Stimulated activated CD8-positive, alpha-beta memory T cell treated with anti-CD3 and anti-CD28 coated beads, Interleukin-15, amount 100 ng/mL, for 4 hours (primary cell): ENCODE measurements at regions not wholly inside any gene's neighbourhood (a gene's known extent, or its start where the extent isn't known, plus 50 kb on each side); places are given as distances from the start of the nearest gene placed in this dataset.
"Not testable (repeated sequence)": the region's sequence is repeated elsewhere in the genome, so short reads cannot be mapped to it uniquely, and the experiment has no call there.

Experiments used
- DNase-seq, 2 donors: peaks; one replicate each; pipeline ENCODE4 v3.0.0-alpha.2; 2020; ENCODE audit warnings: low read depth in 2 of 2

DNA sequence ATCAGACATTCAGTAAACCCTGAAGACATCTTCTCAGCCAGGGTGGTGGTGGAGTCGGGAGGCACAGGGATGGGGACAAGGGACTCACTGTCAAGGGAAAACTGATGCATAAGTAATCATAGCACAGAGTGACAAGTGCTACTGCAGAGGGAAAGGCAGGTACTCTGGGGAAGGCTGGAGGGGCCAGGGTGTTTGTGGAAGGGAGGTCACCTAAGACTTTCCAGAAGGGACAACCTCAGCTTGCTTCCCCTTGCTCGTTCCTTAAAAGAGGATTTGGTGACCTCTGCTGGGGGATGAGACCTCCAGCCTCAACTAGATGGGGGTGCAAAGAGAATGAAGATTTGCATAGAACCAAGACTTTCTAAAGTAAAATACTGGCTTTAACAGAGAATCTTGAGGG is 99.5 kb downstream of the SLC4A3 start:
- no peak for DNase-seq

DNA sequence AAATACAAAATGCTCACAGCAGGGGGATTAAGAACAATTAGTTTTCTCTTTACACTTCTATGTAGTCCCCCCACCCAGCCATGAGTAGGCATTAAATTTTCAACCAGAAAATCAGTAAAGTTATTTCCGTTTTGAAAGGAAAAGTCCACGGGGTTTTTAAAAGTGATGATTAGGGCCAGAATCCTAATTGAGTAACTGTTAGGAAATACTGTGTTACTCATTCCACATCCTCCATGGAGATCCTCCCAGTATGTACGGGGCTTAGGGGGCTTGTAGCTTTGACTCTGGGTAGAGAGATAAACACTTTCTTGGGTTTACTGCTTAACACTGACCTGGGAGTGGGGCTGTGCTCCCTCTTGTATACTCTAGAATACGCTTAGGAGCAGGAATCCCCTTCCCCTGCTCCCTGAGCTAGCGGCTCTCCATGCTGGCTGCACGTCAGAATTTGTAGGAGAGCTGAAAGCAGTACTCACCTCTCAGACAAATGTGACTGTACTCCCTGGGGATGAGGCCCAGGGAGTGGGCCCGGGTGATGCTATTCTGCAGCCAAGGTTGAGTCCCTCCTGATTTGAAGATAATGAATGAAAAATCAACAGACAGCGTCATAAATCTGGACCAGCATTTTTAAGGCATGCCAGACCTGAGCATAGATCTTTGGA is 100.5 kb downstream of the SLC4A3 start:
- DNase-seq = no peak

DNA sequence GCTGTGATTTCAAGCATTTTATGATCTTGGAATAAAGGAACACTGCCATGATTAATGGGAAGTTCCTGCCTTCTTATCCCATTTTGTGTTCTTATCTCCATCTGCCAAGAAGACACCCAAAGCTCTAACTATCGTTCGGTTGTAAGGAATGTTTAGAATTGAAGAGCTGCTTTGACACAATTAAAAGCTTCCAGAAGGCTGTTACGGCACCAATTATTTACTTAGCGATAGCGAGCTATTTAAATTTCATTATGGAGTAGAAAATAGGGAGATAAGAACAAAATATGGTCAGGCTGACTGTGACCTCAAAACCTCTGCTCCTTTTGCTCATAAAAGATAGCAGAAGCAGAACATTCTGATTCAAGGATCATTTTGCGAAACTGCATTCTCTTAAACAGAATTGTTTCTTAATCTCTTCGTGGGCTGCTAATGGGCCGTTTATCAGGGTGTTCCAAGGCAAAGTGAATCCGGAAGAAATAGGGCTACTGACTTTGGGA is 101.6 kb downstream of the SLC4A3 start:
- no peak for DNase-seq

DNA sequence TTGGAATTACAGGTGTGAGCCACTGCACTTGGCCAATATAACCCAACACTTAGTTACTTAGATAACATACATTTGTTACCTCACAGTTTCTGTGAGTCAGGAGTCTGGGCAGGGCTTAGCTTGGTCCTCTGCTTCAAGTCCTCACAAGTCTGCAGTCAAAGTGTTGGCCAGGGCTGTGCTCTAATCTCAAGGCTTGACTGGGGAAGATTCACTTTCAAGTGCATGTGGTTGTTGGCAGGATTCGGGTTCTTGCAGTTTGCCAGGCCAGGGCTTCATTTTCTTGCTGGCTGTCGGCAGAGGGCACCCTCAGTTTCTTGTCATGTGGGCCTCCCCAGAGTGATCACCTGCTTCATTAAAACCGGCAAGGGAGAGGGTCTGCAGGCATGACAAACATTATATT is 103.7 kb downstream of the SLC4A3 start:
- no peak for DNase-seq

DNA sequence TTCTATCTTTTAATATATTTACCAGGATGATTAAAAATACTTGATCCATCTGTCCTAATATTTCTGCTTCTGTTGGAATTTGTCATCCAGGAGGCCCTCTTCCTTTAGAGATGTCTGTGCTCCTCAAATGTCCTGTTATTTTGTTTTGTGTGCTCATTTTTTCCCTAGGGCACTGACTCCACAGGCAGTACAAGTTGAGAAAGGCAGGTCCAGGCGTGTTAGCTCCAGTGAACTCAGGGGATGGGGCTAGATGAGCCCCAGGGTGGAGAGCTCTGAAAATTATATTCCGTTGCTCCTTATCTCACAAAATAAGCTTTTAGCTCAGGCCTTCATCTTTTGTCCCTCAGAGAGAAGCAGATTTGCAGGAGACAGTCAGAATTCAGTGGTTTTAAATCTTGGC is 105.7 kb downstream of the SLC4A3 start:
- no peak for DNase-seq

DNA sequence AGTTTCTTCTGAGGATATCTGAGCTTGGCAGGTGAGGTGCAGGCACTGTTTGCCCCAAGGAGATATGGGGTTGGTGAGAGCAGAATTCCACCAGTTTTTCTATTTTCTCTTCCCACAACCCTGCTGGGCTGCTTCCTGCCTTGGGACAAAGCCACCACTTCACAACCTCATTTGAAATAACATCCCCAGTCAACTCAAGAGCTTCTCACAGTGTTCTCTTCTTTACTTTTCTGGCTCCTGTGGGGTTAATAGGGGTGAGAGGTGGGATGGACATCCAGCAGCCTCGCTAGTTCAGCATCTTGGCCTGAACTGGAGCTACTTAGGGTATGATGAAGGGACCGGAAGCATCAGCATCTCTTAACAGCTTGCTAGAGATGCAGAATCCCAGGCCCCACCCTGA is 106.3 kb downstream of the SLC4A3 start:
- no peak for DNase-seq

DNA sequence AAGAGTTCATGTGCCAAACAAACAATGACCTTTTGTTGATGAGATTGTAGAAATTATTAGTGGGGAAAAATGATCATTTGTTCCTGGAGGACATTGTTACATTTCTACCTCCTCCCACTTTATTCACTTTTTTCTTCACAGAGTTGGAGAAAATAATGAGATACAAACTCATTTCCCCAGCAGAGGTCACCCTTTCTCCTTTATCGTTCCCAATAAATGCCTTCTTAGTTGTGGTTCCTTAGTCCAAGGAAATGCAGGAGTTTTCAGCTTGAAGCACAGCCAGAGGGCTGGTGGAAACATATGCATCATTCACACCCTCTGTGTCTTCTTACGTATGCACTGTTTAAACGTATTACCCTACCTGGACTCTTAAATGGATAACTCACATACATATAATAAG is 108.8 kb downstream of the SLC4A3 start:
- no peak for DNase-seq

DNA sequence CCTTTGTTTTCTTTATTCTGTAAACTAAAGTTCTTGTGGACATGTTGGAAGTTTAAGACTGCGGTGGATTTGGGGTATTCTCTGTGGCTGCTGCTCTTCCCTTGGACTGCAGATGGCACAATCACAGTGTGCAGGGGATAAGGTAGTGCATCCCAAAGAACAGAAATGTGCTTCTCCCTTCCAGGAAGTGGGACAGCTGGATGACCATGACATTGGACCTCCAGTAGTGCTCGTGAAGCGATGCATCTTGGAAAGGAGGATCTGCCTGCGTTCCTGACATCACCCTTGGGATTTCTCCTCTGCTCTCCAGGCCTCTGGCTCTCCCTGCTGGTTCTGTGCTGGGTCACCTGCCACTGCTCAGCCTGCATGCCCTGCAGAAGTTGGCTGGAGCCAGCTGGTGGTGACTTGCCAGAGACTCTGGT is 109.9 kb downstream of the SLC4A3 start:
- no peak for DNase-seq

DNA sequence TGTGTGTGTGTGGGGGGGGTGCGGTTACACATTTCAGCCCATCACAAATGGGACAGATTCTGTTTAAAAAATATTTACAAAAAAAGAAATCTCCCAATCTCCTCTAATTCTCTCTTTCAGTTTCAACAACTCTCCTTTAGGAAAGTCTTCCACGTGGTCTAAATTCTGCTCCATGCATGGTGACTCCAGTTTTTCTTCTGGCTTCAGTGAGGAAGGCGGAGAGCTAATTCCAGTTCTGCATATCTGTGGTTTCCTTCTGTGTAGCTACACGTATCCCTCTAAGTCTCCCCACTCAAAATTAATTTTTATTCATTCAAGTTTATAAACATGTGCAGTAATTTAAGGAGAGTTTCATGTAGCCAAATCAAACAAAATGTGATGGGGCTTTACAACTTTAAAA is 111.6 kb downstream of the SLC4A3 start:
- no peak for DNase-seq

DNA sequence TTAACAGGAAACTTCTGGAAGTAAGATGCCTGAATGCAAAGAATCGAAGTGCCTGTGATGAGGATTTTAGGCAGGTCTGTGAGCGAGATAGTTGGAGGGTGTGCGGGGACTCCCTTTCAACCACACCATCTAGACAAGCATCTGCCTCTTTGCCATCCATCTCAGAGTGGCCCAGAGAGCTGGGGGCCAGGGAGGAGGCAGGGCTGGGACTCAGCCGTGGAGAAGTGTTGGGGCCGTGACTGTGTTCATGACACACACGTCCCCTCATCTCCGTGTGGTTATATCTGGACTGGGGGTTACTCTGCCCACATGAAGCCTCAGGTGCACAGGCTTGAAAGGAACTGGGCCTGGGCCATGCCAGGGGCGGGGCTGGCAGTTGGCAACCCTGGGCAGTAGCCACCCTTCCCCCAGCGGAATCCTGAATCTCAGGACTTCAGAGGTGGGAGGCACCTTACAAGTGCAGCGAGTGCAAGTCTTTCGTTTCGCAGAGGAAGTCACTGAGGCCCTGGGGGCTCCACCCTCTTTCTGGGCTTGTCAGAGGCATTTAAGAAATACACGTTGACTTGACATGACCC is 112.5 kb downstream of the SLC4A3 start:
- no peak for DNase-seq

DNA sequence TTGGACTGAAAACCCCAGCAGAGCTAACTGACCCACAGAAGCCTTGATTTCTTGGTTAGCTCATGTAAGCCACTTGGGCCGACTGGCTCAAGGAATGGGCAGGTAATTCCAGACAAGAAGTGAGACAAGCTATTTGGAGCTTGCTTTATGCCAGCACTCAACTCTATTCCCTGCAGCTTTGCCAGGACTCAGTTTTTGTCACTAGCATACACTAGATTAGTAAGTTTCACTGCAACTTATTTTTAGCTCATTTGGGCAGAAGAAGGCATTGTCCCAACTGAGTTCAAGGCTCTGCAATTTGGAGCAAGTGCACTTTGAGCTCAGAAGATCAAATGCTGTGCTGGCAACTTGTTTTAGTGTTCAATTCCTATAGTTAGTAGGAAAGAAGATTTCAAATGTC is 116.1 kb downstream of the SLC4A3 start:
- DNase-seq = no peak

DNA sequence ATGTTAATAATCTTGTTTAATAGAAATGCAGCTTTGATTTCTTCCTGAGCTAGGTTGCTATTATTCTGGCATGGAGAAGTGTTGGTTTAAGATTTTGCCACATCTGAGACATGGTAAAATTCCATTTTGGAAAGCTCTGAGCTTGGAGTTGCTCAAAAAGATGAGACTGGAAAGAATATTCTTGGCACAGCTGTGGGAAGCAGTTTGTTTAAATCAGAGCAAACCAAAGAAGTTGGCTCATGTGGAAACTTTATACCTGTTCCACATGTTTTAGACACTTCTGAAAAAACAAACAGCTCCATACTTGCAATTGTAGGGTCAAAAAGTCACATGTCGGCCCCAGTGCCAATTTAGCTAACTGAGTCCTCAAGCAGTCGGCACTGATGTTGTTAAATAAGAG is 116.6 kb downstream of the SLC4A3 start:
- no peak for DNase-seq

DNA sequence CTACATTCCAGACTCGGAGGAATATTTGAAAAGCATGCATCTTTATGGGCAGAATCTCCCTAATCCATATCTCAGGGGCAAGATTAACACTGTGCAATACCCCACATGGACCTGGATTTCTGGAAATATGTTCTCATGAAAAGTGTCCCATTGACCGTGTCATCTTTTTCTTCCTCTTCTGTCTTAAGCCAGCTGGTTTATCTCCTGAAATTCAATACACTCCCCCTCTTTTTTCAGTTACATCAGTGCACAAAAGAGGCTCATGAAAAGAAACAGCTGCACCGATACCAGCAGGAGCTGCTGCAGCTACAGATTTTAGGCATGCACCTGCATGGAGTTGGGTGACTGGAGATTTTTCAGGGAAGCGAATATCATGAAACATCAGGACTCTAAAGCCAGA is 117.2 kb downstream of the SLC4A3 start:
- DNase-seq = no peak

DNA sequence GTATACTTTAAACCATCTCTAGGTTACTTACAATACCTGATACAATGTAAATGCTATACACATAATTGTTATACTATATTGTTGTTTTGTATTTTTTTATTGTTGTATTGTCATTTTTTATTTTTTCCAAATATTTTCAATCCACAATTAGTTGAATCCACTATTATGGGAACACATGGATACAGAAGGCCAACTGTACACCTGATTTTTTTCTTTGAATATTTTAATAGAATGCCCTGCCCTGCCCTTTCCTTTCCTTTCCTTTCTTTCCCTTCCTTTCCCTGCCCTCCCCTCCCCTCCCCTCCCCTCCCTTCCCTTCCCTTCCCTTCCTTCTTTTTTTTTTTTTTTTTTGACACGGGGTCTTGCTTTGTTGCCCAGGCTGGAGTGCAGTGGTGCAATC is 120.2 kb downstream of the SLC4A3 start:
- DNase-seq = no peak

DNA sequence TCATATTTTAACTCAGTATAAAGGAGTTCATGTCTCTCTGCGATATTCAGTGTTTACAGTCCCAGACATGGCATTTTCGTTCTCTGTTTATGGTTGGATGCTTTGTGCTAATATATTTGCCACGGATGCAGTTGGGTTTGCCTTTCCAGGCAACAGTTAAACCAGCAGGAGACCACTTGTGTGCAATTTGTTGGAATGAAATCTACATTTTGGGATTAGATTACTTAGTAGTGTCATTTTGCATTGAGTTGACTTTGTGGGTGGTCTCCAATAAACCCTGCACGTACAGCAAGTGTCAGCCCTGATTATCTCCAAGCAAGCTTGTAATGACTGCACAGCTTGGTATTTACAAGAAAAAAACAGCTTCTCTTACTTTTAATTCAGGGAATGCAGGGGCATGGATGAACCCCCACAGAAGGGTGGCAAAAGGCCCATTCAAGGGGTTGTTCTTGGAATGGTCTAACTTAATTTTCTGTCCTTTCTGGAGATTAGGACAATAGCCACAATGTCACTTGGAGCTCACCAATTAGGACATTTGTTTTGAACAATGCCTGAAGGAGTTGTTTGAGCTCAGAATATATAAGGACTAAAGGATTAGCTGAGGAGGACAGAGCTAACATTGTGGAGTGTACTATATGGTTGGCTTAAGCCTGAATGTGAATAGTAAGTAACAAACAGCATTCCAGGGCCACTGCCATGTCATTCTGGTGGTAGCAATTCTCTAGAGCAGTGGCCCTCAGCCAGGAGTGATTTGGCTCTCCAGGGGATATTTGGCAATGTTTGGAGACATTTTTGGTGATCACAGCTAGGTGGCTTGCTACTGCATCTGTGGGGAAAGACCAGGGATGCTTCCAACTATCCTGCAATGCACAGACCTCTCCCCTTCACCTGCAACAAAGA is 121.5 kb downstream of the SLC4A3 start:
- no peak for DNase-seq

DNA sequence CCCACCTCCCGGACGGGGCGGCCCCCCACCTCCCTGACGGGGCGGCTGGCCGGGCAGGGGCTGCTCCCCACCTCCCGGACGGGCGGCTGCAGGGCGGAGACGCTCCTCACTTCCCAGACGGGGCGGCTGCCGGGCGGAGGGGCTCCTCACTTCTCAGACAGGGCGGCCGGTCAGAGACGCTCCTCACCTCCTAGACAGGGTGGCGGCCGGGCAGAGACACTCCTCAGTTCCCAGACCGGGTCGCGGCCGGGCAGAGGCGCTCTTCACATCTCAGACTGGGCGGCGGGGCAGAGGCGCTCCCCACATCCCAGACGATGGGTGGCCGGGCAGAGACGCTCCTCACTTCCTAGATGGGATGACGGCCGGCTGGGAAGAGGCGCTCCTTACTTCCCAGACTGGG is 123.7 kb downstream of the SLC4A3 start:
- DNase-seq = not testable (repeated sequence)

DNA sequence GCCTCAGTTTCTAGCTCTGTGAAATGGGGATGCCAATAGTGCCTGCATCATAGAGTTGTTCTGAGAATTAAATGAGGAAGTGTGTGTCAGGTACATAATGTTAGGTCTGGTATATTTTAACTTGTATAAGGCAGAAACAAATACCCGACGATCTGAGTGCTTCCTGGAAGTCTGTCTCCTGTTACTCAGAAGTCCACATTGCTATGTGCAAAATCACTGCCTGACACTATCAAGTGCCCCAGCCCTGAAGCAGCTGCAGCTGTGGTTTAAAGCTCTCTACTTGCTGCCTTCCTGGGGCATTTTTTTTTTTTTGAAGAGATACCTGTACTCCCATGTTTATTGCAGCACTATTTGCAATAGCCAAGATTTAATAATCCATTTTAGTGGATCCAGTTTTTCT is 125.3 kb downstream of the SLC4A3 start:
- DNase-seq = no peak

DNA sequence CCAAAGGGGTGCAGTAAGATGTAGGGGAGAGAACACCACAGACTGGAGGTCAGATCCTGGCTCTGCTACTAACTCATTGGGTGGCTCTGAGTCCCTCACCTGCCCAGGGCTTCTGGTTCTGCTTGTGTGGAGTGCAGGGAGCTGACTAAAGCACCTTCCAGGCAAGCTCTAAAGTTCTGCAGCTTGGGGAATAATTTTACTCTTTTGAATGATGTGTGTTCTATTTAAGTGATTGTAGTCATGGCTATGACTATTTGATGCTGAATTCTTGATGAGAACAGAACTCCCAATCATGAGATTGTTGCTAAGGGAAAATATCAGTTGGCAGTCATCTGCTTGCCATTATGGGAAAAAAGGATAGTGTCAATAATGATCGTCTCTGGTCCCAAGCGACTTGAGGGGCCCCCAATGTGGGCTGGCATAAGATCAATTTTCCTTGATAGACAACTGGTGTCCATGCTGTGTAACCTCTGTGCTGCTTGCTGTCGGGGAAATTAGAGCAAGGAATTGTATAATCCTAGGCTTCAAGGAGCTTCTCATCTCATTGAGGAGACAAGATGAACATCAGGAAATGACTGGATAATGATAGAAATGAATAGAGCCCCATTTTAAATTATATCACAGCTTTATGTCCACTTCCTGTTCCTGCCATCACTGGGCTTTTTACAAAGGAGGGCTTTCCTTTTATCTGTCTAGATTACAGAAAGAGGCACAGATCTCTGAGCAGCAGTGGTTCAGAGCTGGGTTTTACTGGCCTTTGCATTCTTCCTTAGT is 131.7 kb downstream of the SLC4A3 start:
- no peak for DNase-seq

DNA sequence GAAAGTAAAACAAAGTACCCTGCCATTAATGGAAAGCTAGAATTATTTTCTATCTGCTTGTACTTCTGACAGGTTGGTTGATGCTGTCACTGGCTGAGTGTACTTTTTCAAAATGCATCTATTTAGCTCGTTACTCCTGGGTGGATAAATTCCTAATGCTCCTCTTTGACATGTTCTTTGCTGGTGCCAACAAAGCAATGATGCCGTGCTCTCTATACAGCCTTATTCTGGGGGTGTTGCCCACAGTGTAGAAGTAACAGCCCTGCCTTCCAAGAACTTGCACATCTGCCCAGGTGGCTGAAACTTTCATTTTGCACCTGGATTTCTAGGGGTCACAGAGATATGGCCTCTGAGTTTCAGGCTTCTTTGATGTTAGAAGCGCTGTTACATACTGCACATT is 132.4 kb downstream of the SLC4A3 start:
- no peak for DNase-seq

DNA sequence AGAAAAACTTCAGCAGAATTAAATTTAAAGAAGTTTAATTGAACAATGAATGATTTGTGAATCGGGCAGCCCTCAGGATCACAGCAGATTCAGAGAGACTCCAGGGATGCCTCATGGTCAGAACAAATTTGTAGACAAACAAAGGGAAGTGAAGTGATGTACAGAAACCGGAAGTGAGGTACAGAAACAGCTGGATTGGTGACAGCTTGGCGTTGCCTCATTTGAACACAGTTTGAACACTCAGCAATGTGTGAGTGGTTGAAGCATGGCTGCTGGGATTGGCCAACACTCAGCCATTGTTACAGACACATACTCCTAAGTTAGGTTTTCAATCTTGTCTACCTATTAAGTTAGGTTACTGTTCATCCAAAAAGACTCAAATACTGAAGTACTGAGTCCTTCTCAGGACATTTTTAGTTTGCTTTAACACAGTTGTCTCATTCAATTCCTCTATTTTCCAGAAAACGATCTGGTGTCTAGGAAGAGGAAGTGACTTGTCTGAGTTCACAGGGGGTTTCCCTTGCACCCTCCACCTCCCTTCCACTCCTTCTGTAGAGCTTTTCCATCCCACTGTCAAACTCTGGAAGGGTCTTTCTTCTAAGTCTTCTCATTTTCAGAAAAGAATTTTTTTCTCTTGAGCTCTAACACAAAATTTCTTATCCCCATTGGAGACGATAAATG is 137.9 kb downstream of the SLC4A3 start:
- no peak for DNase-seq

DNA sequence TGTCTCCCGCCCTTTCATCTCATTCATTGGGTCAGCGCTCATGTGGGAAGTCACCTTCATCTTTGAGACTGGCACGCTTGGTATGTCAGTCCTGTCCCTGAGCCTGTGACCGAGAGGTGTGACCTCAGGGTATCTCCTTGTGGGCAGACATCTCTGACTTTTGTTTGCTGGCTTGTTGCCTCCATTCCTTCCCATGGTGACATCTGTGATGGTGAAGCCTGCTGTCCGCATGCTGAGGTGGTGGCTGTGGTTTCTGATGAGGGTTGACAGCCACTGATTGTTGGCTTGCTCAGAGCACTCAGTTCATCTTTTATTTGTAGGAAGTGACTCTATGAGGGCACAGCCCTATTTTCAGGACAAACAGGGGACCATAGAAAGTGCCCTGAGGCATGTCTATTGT is 139.2 kb downstream of the SLC4A3 start:
- DNase-seq = no peak
